Hematopoietic multipotent progenitor cell treated with erythropoietin and hydrocortisone succinate and interleukin-3 and kit ligand, for 15 days (in vitro differentiated cells): ENCODE measurements at regions not wholly inside any gene's neighbourhood (a gene's known extent, or its start where the extent isn't known, plus 50 kb on each side); places are given as distances from the start of the nearest gene placed in this dataset.

Experiments
- DNase-seq: peaks from one replicate; pipeline ENCODE4 v3.0.0-alpha.2; 2015; ENCODE audit warnings: low spot score

DNA sequence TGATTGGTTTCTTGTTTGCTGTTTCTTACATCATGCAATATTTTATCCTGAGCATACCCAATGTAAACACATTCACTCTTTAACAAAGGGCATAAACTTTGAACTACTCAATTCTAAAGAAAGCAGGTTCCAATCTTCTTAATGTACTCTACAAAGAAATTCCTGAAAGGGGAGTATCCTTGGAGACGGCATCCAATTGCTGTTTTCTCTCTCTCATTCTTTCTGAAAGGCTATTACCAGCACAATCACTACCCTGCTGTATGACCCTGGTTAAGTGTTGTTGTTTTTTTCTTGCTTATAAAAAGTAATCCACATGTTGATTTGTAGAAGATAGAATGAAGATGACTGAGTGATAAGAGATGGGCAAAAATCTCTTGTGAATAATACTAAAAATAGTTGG is 176.0 kb downstream of the ZNF365 start:
- DNase-seq = no peak

DNA sequence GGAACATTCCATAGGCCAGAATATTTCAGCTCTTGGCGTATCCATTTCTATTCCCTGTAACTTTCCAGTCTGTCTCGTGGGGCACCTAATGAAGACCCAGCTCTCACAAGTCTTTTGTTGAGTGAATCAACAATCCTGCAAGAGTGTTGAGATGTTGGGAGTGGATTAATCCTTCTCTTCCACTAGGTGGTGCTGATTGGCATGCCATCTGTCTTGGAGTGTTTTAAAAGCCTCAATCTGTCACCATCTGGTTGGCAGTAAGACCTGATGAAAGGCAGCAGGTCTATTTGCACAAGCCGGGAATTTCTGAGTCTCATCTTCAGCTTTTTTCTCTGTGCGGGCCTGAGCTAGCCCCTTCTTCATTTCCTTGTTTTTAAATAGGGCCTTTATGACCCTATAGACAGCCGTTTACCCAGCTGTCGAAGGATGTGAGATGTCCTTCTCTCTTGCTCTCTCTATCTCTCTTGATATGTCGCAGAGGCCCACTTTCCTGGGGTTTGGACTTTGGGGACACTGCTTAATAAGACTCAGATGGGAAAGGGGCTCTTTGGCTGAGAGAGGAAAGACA is 180.5 kb downstream of the ZNF365 start:
- DNase-seq = no peak

DNA sequence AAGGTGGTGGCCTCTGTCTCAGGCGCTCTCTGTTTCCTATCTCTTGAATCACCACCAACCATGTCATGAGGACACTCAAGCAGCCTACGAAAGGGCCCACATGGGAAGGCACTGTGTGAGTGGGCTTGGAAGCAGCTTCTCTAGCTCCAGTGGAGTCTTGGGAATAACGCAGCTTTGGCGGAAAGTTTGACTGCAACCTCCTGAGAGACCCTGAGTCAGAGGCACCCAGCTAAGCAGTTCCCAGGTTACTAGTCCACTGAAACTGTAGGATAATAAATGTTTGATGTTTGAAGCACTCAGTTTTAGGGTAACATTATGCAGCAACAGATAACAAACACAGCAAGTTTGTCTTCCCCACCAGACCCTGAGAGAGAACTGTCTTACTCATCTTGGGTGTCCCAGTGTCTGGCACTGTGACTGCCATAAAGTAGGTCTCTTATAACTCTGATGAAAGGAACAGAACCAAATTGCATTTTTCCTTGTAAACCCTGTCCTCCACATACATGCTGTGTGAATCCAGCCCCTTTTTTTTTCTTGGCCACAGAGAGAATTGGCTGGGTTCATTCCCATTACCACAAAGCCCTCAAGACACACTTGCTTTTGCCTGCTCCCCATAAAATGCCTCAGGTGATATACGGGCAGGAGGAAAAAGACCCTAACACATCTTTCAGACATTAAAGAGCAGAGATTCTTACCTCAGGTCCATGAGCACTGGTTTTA is 185.5 kb downstream of the ZNF365 start:
- no peak for DNase-seq

DNA sequence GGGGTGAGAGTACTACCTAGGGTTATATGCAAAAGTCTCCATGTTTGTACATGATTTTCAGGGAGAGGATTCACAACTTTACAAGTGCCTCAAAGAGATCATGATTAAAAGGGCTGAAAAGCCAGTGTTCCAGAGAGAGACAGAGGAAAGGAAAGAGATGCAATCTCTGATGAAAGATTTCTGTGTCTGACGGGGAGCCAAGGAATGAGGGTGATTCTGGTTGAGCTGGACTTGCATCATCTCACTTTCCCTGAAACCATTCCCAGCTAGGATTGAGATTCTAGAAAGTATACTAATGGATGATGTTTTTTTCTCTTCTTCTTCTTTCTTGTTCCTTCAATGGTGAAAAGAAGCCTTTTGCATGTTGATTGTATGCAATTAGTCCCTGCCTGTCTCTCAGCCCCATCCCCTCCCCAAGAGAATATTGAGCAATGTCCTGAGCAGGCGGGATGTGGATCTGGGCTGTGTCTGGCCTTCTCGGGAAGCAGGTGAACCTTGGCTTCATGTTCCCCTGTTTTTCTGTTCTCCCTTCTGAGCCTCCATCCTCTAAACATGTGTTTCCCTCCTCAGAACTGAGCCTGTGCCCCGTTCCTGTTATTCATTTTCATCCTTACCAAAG is 186.1 kb downstream of the ZNF365 start:
- DNase-seq = no peak

DNA sequence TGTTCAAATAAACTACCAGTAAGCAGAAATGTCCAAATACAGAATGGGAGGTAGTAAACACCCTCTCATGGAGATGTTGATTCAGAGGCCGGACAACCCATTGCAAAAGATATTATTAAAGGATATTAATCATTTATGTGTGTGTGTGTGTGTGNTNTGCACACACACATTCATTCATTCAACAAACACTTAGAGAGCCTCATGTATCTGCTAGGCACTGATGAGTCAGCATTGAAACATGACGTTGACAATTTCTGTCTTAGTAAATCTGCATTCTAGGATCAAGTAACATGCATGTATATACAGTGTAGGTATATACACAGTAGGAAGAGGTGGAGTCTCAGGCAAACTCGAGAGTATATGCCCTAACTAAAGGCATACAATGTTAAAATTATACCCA is 187.0 kb downstream of the ZNF365 start:
- no peak for DNase-seq

DNA sequence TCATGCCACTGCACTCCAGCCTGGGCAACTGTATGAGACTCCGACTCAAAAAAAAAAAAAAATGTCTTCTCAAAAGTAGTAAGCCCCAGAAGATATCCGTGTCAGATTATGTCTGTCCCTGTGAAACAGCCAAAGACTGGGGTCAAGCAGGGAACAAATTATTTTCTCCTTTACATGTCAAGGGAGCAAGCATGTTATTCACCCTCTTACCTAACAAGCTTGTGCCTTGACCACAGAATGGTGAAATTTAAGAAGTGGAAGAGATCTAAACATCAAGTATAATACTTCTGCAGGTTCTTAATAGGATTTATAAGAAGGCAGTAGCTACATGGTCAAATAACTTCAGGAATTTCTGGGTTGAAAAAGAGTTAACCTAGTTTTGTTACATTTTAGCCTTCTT is 187.9 kb downstream of the ZNF365 start:
- DNase-seq = no peak

DNA sequence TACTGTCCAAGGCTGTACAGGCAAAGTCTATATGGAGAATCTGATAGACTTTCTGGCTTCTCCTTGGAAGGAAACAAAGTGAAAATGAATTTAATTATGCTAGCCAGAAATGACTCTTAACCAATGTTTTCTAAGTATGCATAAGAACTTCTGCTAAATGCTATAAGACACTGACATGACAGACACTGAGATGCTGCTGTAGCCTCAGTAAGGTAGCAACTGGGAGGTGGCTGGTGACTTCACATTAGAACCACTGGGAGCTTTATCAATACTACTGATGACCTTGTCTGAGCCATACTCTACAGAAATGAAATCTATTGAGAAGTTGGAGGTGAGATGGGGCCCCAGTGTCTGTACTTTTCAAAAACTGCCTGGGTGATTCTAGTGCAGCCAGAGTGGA is 188.6 kb downstream of the ZNF365 start:
- no peak for DNase-seq

DNA sequence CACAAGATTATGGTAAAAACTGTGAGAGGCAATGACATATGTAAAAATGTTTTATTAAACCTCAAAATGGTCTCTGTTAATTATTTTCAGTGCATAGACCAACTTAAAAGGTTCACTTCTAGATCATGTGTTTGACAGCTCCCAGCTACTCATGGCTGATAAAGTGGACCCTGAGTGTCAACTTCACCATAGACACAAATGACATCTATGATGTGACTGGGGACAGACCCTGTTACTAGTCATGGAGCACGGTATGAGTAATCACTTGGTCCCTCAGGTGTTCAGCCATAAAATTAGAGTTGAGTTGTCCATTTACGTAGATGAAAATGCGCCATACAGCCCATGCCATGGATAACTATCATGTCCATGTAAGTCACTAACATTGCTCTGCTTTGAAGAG is 199.8 kb downstream of the ZNF365 start:
- DNase-seq = no peak

DNA sequence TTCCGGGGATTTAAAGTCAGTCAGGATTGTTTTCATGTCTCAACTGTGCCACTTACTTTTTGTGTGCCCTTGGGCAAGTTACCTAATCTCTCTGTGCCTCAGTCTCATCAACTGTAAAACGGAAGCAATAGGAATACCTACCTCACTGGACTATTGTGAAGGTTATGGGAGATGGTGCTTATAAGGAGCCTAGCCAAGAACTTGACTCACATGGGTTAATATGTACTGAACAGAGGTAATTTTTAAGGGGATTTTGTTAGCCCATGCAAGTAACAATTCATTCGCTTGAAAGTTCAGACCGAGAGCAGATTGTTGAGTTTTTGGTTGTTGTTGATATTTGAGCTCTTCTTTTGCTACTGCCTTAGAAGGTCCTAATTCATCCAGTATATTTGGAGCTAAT is 202.9 kb downstream of the ZNF365 start:
- no peak for DNase-seq

DNA sequence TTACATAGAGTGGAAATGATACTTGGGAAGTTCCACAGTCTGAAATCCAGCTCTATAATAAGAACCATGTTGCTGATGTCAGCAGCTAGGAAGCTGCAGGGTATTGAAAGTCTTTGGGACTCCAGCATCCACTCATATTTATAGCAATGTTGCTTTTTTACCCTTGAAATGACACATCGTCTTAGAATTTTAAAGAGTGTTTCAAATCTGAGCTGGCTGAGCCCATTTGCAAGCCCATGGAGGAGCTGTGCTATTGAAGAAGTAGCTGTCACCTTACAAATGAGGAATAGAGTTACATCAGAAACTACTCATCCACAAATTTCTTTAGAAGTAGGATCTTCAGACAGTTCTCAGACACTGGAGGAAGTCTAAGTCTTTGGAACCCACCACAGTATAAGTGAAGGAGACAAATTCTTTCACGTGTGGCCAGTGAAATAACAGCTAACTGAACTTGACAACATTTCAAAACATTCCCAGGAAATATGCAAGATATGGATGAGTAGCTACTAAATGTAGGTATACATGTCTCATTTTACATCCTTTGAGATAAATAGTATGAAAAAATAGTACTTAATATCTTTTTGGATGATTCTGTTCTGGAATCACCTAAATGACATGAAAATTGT is 203.6 kb downstream of the ZNF365 start:
- DNase-seq = no peak

DNA sequence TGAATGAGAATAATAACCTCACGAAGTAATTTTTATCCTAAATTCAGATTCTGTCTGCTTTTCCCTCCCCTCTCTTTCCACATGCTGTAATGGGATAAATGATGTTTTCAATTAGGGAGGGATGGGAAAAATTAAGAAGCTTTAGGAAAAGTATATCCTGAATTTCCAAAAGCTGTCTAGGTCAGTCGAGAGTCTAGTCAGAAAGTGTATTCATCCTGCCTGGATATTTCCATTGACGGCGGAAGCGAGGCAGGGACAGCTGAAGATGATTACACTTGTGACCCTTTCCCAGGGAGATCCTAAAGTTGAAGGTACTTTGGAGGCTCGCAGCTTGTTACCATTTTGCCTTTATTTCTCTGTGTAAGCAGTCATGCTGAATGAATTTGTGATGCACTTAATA is 204.1 kb downstream of the ZNF365 start:
- DNase-seq = no peak

DNA sequence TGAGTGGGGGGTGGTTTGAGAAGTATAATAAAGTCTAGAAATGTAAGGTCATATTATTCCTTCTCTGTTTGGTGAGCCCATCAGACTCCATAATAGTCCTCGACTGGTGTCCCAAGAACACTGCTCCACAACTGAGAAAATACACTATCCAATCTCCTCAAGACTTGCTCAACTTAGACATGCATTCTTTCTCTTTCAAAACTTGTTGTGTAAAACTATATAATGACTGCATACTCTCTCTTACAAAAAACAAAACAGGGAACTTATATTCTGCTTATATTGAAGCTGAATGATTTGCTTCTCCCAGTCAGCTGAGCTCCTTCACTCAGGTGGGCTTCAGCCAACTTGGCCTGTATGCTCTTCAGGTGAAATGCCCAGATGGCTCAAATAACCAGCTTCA is 204.7 kb downstream of the ZNF365 start:
- no peak for DNase-seq

DNA sequence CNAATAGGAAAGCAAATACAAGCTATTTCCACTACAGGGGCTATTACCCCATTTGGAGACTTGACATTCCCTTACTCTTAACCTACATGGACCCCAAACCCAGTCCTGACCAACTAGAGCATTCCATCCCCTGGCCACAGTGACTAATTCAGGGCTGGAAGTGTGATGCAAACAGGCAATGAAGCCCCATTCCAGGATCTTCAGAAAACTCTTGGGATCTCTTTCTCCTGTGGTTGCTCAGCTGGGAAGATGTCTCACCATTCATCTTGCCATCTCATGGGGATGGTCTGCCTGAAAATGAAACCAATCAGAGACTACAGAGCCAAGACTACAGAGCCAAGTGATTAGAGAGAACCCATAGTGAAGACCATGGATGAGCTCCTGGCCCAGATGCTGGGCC is 206.2 kb downstream of the ZNF365 start:
- DNase-seq = no peak

DNA sequence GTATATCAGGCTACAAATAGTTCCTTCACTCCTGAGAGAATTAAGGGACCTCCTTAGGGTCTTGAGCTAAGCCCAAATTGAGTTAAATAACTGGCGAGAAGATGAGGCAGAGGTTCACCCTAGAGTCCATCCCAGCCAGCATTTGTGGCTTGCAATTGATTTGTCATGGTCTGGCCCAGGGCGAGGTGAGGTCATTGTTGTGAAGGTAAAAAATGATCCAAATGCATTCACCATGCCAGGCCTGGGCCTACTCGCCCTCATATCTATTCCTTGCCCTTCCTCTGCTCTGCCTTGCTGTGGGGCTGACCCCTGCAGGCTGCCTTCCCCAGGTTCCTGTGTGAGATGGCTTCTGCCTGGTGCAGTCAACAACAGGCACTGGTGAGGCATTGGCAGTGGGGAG is 207.2 kb downstream of the ZNF365 start:
- DNase-seq = no peak

DNA sequence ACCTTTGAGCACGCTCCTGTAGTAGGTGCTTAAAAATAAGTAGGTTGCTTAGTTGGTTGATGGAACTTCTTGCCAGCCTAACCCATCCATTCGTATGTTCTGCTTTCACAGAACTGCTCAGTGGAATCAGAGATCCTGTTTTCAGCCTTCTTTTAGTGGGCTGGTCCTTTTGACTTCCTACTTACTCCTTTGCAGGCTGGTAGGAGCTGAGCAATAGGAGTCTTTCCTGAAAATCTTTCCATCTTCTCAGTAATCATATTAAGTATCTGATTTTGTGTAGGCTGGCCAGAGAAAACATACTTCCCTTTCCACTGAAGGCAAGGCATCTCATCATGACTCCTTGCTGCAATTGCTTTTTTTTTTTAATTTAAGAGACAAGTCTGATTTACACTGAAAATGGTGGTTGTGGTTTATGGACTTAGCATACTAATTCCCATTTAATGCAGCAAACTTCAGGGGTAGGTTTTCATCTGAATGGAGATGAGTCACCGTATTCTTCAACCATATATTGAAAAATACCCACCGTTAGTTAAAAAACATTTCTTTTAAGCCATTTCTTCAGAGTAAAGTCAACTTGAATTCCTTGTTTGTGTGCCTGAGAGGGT is 208.0 kb downstream of the ZNF365 start:
- DNase-seq = no peak

DNA sequence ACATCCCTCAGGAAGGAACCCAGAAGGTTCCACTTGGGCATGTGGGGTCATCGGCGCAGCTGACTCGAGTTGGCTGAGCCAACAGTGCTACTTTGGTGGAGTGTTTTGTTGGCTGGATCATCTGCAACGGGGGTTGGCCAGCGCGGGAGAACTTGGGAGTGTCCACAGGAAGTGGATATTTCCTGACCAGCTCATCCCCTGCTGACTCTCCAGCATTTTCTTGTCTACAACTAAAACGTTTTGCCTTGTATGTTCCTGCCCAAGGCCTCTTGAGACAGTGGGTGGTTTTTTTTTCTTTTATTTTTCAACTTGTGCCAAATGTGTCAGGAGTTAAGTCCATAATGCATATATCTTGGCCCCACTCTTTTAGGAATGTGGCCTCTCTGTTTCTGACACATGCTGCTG is 208.6 kb downstream of the ZNF365 start:
- DNase-seq = no peak

DNA sequence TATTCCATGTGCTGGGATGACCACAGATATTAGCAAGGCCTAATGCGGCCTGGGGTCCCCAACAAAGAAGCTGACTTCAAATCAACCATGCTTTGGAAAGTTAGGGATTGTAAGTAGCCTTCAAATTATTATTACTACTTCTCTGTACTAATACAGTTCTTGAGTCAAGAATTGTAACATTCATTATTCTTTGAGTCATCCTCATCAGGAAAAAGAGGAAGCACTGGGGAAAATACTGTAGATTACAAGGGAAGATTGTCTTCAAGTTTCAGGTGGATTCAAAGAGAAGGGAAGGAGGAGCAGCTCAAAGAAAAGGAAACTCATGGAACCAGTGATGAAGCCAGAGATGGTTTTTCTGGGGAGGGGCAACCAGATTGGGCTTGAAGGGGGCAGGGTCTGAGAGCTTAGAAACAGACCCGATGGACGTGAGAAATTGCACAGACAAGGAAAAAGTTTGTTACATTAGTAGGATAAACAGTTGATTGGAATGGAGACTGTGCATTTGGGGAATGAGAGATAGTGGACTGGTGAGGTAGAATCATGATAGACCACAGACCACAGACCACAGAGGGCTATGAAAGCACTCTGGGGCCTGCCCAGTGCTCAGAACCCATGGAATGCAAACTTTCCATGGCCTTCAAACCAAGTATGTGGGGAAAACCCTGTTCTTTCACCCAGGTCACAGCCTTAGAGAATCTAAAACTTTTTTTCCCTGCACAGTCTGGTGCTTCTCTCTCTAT is 209.9 kb downstream of the ZNF365 start:
- no peak for DNase-seq

DNA sequence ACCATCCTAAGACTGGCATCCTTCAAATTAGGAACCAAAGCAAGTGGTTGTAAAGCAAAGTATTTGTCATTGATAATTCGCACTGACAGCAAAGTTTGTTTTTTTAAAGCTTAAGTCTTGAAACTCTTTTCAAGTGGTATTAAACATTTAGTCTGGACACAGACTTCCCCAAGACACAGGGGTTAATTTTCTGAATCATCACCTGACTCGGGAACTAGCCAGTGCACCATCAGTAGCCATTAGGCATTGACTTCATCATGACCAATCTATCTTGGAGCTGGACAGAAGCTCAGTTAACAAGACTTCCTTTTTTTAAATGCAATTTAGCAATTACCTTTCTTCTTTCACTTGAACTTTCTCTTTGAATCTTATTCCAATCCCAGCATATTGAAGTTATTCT is 210.6 kb downstream of the ZNF365 start:
- DNase-seq = no peak

DNA sequence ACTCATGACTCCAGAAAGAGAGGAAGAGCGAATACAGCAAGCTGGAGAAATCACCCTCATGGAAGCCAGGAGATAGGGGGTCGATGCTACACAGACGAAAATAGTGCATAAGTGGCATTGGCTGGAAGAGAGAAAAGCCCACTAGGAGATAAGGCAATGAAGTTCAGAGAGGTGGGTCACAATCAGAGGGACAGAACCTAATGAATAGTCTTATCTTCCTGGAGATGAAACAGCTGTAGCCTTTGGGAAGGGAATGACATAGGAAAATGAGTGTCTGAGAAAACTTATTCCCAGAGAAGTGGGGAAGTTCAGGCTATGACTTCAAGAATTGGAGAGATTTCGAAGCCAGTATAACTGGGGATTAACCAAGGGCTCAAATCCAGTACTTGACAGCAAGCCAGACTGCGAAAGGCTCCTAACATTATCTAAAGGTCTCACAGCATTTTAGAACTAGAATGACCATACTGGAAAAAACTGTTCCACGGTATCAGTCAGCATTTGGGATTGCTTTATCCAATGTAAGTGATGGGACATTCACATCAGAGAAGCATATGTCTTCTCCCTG is 211.1 kb downstream of the ZNF365 start:
- DNase-seq = no peak

DNA sequence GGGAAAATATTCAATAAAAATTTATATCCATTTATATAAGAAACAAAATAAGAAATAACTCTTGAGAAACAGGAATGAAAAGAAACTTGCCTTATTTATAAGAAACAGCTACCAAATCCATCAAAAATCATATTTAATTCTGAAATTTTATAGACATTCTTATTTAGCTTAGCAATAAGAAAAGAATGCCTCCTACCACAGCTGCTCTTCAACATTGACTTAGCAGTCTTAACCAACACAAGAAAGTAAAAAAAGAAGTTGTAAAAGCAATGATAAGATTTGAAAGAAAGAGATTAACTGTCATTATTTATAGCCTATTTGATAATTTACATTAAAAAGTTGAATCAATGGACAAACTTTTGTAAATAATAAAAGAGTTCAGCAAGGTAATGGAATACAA is 212.8 kb downstream of the ZNF365 start:
- DNase-seq = no peak

DNA sequence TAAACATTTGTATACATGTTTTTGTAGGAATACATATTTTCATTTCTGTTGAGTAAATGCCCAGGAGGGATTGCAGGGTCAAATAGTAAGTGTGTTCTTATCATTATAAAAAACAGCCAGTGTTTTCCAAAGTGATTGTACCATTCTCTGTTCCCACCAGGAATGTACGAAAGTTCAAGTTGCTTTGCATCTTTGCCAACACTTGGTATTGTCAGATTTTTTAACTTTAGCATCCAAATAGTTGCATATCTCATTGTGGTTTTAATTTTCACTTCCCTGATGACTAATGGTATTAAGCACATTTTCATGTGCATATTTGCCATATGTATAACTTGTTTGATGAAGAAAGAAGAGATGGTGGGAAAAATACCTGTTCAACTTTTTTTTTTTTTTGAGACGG is 213.9 kb downstream of the ZNF365 start:
- no peak for DNase-seq

DNA sequence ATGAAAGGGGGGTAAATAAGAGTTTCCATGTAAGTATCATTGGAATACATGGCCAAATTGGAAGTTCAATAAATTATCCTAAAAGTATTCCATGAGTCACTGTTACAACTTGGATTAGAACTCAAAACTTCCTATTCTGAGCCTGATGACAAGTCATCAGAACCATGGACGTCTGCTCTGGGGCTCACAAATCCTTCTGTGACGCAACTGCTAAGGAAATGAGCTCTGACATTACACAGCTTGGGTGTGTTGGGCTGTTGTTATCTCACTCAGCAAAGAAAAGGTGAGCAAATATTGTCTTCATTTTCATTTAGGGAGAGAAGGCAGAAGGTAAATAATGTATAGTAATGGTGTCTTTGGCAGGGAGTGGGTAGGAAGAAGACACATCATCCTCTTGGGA is 214.8 kb upstream of the ADO start:
- DNase-seq = no peak
